GM19324 (cell line): ENCODE measurements at regions not wholly inside any gene's neighbourhood (a gene's known extent, or its start where the extent isn't known, plus 50 kb on each side); places are given as distances from the start of the nearest gene placed in this dataset.

Experiments used
- ATAC-seq: cut with Tn5 transposase; IDR thresholded peaks from one replicate; pipeline ENCODE4 v1.9.1; 2021; ENCODE audit warnings: mild to moderate bottlenecking, moderate library complexity; ENCODE audit not compliant: unreplicated experiment, low FRiP score

DNA sequence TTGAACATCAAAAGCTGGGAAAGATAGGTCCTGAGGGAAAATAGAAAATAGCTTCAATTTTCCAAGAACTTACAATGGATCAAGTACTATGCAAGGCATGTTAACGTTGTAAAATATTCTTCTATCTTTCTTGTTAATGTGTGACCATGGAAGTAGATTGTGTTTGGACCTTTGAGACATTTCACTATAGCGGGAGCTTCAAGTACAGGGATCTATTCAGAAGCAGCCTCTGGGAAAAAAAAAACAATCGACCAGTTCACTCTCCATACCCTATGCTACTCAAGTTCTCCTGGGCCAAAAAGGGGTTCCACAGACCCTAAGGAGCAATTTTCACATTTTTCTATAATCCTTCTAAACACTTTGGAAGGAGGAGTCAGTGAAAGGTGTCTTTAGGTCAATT is 54.1 kb upstream of the ATP10B start:
- no peak for ATAC-seq

DNA sequence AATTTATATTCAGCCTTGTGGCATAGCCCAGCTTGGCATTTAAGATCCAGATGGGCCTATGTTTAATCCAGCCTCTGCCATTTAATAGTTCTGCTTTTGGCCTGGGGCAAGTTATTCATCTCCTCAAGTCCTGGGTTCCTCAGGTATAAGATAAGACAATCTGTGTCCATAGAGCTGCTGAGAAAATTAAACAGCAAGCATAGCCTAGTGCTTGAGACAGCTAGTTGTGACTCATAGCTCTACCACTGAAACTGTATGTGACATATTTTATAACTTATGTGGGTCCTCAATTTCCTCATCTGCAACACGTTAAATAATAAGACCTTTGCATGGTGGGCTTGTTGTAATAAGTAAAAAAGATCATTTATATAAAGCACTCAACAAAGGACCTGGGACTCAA is 53.3 kb upstream of the ATP10B start:
- no peak for ATAC-seq

DNA sequence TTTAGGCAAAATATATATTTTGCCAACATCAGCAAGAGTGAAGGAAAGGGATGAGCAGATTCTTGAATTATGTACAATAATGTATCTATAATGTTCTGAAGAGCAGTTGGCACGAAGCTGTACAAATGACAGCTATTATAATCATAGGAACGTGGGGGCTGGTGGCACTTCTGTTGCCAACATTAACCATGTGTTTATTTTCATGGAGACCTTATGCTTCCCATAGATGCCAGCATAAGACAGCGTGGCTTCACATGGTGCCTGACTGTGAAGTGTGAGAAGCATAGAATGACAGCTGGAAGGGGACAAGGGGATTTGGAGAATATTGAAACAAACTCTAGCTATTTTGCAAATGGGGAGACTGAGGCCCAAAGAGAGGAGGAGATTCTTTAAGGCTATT is 52.6 kb upstream of the ATP10B start:
- no peak for ATAC-seq

DNA sequence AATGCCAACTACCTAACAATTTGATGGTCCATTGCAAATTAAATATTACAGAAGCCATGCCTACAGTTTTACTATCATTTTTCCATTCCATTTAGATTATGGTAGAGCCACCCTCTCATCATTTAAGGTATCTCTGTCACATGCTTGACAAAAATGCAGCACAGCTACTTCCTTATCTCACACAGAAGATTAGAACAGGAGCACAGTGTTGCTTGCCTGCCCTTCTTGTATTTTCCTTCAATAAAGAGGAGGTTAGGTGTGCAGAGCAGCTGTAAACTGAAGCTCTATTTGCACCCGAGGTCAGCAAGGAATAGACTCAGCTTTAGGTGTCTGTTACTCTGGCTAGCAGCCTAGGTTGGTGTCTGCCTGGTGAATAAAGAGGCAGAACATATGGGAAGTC is 51.5 kb upstream of the ATP10B start:
- no peak for ATAC-seq

DNA sequence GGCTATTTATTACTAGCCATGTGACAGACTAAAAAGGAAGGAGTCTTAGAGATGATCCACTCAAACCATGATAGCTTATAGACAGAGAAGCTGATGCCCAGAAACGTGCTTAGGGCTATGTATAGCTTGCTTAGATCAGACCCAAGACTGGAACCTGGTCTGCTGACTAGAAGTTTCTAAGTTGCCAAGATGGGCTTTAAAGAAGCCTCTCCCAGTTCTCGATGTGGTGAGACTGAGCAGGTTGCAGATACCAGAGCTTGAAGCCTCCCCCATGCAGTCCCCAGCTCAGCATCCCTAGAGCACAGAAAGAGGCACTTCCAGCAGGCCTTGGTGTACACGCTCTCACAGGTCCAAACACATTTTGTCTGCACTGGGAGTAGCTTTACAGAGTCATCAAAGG is 51.1 kb upstream of the ATP10B start:
- no peak for ATAC-seq
